GM04503 (cell line): ENCODE measurements at regions not wholly inside any gene's neighbourhood (a gene's known extent, or its start where the extent isn't known, plus 50 kb on each side); places are given as distances from the start of the nearest gene placed in this dataset.
"Not testable (repeated sequence)": the region's sequence is repeated elsewhere in the genome, so short reads cannot be mapped to it uniquely, and the experiment has no call there.

Source experiments
- DNase-seq: peaks from one replicate; pipeline ENCODE4 v3.0.0-alpha.2; 2012; ENCODE audit warnings: low read depth

DNA sequence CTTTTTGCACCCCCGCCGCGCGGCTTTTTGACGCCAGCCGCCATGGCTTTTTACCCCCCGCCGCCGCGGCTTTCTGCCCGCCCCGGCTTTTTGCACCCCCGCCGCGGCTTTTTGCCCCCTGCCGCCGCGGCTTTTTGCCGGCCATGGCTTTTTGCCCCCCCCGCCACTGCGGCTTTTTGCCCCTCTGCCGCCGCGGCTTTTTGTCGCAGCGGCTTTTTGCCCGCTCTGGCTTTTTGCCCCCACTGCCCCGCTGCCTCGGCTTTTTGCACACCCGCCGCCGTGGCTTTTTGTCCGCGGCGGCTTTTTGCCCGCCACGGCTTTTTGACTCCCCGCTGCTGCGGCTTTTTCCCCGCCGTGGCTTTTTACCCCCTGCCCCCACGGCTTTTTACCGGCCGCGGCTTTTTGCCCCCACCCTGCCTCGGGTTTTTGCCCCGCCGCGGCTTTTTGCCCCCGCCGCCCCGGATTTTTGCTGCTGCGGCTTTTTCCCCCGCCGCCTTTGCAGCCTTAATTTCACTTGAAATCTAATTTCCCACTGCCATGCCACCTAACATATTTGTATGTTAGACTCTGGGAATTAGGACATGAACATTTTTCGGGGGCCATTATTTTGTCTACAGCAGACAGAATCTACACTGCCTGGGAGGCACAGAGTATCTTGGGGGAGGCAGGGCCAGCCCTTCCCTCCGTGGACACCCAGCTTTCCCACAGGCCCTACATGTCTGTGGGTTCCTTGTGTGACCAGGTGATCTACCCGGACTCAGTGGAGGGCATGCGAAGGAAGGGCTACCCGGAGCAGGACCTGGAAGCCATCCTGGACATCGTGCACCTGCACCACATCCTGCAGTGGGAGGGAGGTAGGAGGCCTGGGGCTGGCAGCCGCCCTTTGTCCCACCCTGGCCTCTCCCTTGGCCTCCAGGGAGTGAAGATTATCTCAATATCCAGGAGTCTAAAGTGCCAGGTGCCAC is 3031.0 kb upstream of the TEKT4 start:
- no peak for DNase-seq

DNA sequence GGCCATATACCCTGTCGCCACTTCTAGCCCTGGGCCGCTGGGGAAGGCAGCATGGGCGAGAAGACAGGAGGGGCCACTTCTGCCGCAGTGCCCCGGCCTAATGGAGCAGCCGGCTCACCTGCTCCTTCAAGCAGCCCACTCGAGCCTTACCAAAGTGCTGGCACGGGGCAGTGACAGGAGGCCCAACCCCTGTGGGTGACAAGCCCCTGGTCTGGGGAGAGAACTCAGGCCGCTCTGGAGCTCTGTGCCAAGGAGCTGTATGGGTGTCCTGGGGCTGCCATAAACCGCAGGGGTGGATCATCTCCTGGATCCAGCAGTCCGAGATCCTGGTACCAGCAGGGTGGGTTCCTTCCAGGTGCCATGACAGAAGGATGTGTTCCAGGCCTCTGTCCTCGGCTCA is 3029.0 kb upstream of the TEKT4 start:
- not testable (repeated sequence) for DNase-seq

GRCh38 chr2:91842913-91843312 is 3028.3 kb upstream of the TEKT4 start:
- DNase-seq = not testable (repeated sequence)

DNA sequence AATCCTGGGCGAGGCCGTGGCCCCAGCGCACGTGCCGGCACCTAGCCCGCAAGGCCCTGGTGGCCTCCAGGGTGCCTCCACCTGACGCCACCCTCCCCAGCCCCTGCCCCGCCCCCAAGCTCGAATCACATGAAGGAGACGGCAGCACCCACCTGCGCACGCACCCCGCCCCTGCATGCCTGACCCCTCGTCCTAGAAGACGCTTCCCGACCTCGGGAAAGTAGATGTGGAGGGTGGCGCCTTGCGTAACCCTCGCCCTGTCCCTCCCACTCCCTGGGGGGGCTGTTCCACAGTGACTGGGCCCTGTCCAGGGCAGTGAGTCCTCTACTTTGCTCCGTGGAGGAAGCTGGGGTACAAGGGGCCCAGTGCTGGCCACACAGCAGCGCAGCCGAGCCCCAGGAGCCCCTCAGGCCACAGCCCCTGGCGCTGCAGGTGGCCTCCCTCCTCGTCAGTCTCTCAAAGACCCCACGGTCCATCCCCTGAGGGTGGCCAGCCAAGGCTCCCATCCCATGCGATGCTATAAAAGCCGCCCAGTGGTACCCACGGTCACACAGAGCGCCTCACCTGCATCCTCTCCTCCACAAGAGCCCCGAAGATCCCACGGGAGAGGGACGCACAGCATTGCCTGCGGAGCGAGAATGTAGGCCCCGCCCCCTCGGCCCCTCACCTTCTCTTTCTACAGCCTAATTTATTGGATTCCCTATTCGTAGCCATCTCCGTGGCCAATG is 3027.3 kb upstream of the TEKT4 start:
- not testable (repeated sequence) for DNase-seq

- DNase-seq = not testable (repeated sequence)
Measured at GRCh38 chr2:91844451-91844825, 3026.8 kb upstream of the TEKT4 start.

GRCh38 chr2:91846388-91846787 is 3024.8 kb upstream of the TEKT4 start:
- DNase-seq = not testable (repeated sequence)

- DNase-seq = not testable (repeated sequence)
Measured at GRCh38 chr2:91851689-91852420, 3019.4 kb upstream of the TEKT4 start.

- not testable (repeated sequence) for DNase-seq
Measured at GRCh38 chr2:91856971-91857370, 3014.3 kb upstream of the TEKT4 start.

- DNase-seq = not testable (repeated sequence)
Measured at GRCh38 chr2:91857711-91858110, 3013.5 kb upstream of the TEKT4 start.

GRCh38 chr2:91871716-91872115 is 2999.5 kb upstream of the TEKT4 start:
- DNase-seq = not testable (repeated sequence)

GRCh38 chr2:91873416-91873815 is 2997.8 kb upstream of the TEKT4 start:
- not testable (repeated sequence) for DNase-seq

DNA sequence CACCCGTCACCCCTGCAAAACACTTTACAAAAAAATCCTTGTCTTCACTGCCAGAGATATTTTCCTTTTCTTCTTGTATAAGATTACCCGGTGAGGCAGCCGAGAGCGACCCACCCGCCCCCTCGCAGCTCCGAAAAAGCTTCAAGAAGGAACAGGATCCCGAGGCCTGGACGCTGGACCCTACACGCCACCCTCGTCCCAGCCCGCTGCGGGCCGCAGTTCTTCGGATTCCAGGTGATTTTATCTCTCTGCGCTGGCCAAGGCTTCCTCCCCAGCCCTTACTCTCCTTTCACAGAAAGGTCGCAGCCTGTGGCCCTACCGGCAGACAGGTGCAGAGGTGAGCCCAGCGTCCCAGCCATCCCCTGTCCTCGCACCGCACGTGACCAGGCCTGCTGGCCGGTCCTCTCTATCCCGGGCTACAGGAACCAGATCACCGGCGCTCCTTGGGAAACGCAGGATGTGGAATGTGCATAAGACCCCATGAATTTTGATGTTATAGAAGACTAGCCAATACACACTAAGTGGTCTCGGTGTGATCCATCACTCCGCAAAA is 2993.5 kb upstream of the TEKT4 start:
- DNase-seq = not testable (repeated sequence)

GRCh38 chr2:91895091-91895490 is 2976.1 kb upstream of the TEKT4 start:
- DNase-seq = not testable (repeated sequence)

DNA sequence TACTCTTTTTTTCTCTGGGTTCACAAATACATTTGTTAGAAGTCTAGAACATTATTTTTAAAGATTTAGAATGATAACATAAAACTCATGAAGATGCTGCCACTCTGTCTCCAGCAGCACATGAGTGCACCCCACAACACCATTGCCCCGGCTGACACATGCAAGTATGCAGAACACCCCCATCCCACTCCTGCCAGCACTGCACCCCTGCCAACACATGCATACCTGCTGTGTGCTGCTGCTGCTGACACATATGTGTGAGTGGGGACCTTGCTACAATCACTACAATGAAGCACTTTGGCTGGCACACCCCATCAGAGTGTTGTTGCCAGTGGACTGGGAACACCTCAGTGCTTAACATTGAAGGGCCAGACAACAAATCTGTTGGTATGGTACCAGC is 2953.6 kb upstream of the TEKT4 start:
- not testable (repeated sequence) for DNase-seq
